ENCODE measurements at regions not wholly inside any gene's neighbourhood (a gene's known extent, or its start where the extent isn't known, plus 50 kb on each side); places are given as distances from the start of the nearest gene placed in this dataset.

- H3K4me1 Mint-ChIP-seq (ENCODE audit: low read depth), result no peaks in the 10 kb centered on the region
- H3K27ac Mint-ChIP-seq, result no peak overlapping the region
- no peak for DNase-seq (ENCODE audit: low spot score, unreplicated experiment)
- H3K4me3 Mint-ChIP-seq (ENCODE audit: low read depth), result no peak overlapping the region
- TF ChIP-seq CTCF (IDR thresholded peaks at IDR 0.05; ENCODE audit: unreplicated experiment), result no peak
- H3K9me3 Mint-ChIP-seq (ENCODE audit: low read depth), result peaks cover 26% of the 10 kb centered on the region
- no peaks in the 10 kb centered on the region for H3K27me3 Mint-ChIP-seq
- H3K36me3 Mint-ChIP-seq (ENCODE audit: insufficient read depth), result no peaks in the 10 kb centered on the region
Measured at GRCh38 chr1:2948751-2949680, 72.3 kb upstream of the ACTRT2 start.

GRCh38 chr1:2949966-2950925 lies 71.0 kb upstream of the ACTRT2 start:
- DNase-seq (ENCODE audit: low spot score, unreplicated experiment), result no peak
- H3K4me3 Mint-ChIP-seq (ENCODE audit: low read depth), result no peak overlapping the region
- H3K27me3 Mint-ChIP-seq, result no peaks in the 10 kb centered on the region
- H3K36me3 Mint-ChIP-seq (ENCODE audit: insufficient read depth), result no peaks in the 10 kb centered on the region
- peaks cover 34% of the 10 kb centered on the region for H3K9me3 Mint-ChIP-seq (ENCODE audit: low read depth)
- H3K4me1 Mint-ChIP-seq (ENCODE audit: low read depth), result no peaks in the 10 kb centered on the region
- no peak overlapping the region for H3K27ac Mint-ChIP-seq
- no peak for TF ChIP-seq CTCF (IDR thresholded peaks at IDR 0.05; ENCODE audit: unreplicated experiment)

- H3K9me3 Mint-ChIP-seq (ENCODE audit: low read depth), result peaks cover 35% of the 10 kb centered on the region
- no peak for DNase-seq (ENCODE audit: low spot score, unreplicated experiment)
- no peaks in the 10 kb centered on the region for H3K36me3 Mint-ChIP-seq (ENCODE audit: insufficient read depth)
Measured at GRCh38 chr1:2950926-2951305, 70.4 kb upstream of the ACTRT2 start.

GRCh38 chr1:2951856-2952255 lies 69.4 kb upstream of the ACTRT2 start:
- H3K4me1 Mint-ChIP-seq (ENCODE audit: low read depth), result no peaks in the 10 kb centered on the region
- peaks cover 42% of the 10 kb centered on the region for H3K9me3 Mint-ChIP-seq (ENCODE audit: low read depth)
- no peak for DNase-seq (ENCODE audit: low spot score, unreplicated experiment)
- TF ChIP-seq CTCF (IDR thresholded peaks at IDR 0.05; ENCODE audit: unreplicated experiment), result no peak
- H3K36me3 Mint-ChIP-seq (ENCODE audit: insufficient read depth), result no peaks in the 10 kb centered on the region
- no peak overlapping the region for H3K4me3 Mint-ChIP-seq (ENCODE audit: low read depth)
- no peak overlapping the region for H3K27ac Mint-ChIP-seq
- no peaks in the 10 kb centered on the region for H3K27me3 Mint-ChIP-seq

More at GRCh38 chr1:2950926-2951305, 70.4 kb upstream of the ACTRT2 start:
- no peak for TF ChIP-seq CTCF (IDR thresholded peaks at IDR 0.05; ENCODE audit: unreplicated experiment)
- H3K27me3 Mint-ChIP-seq, result no peaks in the 10 kb centered on the region
- H3K27ac Mint-ChIP-seq, result no peak overlapping the region
- no peaks in the 10 kb centered on the region for H3K4me1 Mint-ChIP-seq (ENCODE audit: low read depth)
- no peak overlapping the region for H3K4me3 Mint-ChIP-seq (ENCODE audit: low read depth)

GRCh38 chr1:2952371-2952770 lies 68.9 kb upstream of the ACTRT2 start:
- Mint-ChIP-seq H3K9me3 (ENCODE audit: low read depth) (peaks cover 43% of the 10 kb centered on the region), H3K27ac (no peak overlapping the region)

More at GRCh38 chr1:2952371-2952770, 68.9 kb upstream of the ACTRT2 start:
- Mint-ChIP-seq H3K36me3 (ENCODE audit: insufficient read depth) (no peaks in the 10 kb centered on the region), H3K27me3 (no peaks in the 10 kb centered on the region), H3K4me3 (ENCODE audit: low read depth) (no peak overlapping the region), H3K4me1 (ENCODE audit: low read depth) (no peaks in the 10 kb centered on the region)
- no peak for DNase-seq (ENCODE audit: low spot score, unreplicated experiment)
- no peak for TF ChIP-seq CTCF (IDR thresholded peaks at IDR 0.05; ENCODE audit: unreplicated experiment)
